ENCODE measurements at regions not wholly inside any gene's neighbourhood (a gene's known extent, or its start where the extent isn't known, plus 50 kb on each side); places are given as distances from the start of the nearest gene placed in this dataset.

GRCh38 chr5:18378066-18378465 is 743.8 kb downstream of the TAF11L14 start:
- Mint-ChIP-seq H3K27ac (no peak overlapping the region), H3K27me3 (ENCODE audit: low read depth) (no peaks in the 10 kb centered on the region; the same call in 1 of the 2 replicates), H3K9me3 (no peaks in the 10 kb centered on the region; a peak in 1 of 5 replicates), H3K4me1 (peaks cover 4 to 5% of the 10 kb centered on the region in 2 experiments; a peak in 3 of 4 replicates), H3K36me3 (ENCODE audit: insufficient read depth in 1 of 3, low read depth in 3 of 3) (no peaks in the 10 kb centered on the region; a peak in 1 of 7 replicates), H3K4me3 (no peak overlapping the region)
- Histone ChIP-seq H2BK5ac (ENCODE audit: insufficient read length, low read length) (no peak overlapping the region), H3K14ac (ENCODE audit: insufficient read depth, low read length) (no peak overlapping the region), H3T11ph (ENCODE audit: low read length) (no peak overlapping the region), H3K9ac (ENCODE audit: extremely low read depth, insufficient read length, low read length) (no peak overlapping the region), H2BK12ac (ENCODE audit: insufficient read length, low read depth, low read length) (no peak overlapping the region), H3K9me3 (ENCODE audit: control insufficient read depth, low read depth, low read length) (no peaks in the 10 kb centered on the region), H3K4me1 (ENCODE audit: insufficient read depth, low read length) (no peaks in the 10 kb centered on the region), H3K27me3 (ENCODE audit: insufficient read depth, low read length) (no peaks in the 10 kb centered on the region), H2AK5ac (ENCODE audit: insufficient read length, low read length) (no peak overlapping the region), H3K4me2 (ENCODE audit: insufficient read depth, insufficient read length, low read length) (no peak overlapping the region), H3K18ac (ENCODE audit: insufficient read length, low read depth, low read length) (no peak overlapping the region), H4K5ac (ENCODE audit: insufficient read length, low read depth, low read length) (no peak overlapping the region), H3K79me1 (ENCODE audit: insufficient read depth, low read depth, low read length, poor library complexity, severe bottlenecking) (no peaks in the 10 kb centered on the region), H3K79me2 (ENCODE audit: insufficient read depth, low read length) (no peaks in the 10 kb centered on the region), H3K56ac (ENCODE audit: insufficient read length, low read depth, low read length) (no peak overlapping the region), H3K27ac (ENCODE audit: insufficient read length, low read depth, low read length) (no peak overlapping the region), H2BK15ac (ENCODE audit: low read depth, low read length) (no peak overlapping the region), H2BK20ac (ENCODE audit: low read depth, low read length, poor library complexity, severe bottlenecking) (no peak overlapping the region), H3K4ac (ENCODE audit: low read depth, low read length) (no peak overlapping the region), H4K91ac (ENCODE audit: insufficient read length, low read depth, low read length) (no peak overlapping the region), H4K20me1 (ENCODE audit: control insufficient read depth, insufficient read depth, insufficient read length) (no peaks in the 10 kb centered on the region), H3K23ac (ENCODE audit: insufficient read length, low read depth, low read length) (no peak overlapping the region), H2AFZ (ENCODE audit: low read length) (no peak overlapping the region), H4K8ac (replicated peaks; ENCODE audit: insufficient read length, low read depth, low read length) (no peak overlapping the region), H3K23me2 (ENCODE audit: insufficient read length, low read depth, low read length, poor library complexity, severe bottlenecking) (no peaks in the 10 kb centered on the region), H2BK120ac (ENCODE audit: low read depth, low read length, poor library complexity, severe bottlenecking) (no peak overlapping the region)
- WGBS (ENCODE audit: extremely low coverage, insufficient read length, low lambda C conversion rate): no CpG with 5 or more reads among the region's 2 CpGs
- no peak for DNase-seq
- no peak for TF ChIP-seq CTCF (conservative IDR thresholded peaks at IDR 0.05)

Data from H9 (cell line).